Naive thymus-derived CD4-positive, alpha-beta T cell (primary cell): ENCODE measurements at regions not wholly inside any gene's neighbourhood (a gene's known extent, or its start where the extent isn't known, plus 50 kb on each side); places are given as distances from the start of the nearest gene placed in this dataset.

Experiments used
- ATAC-seq: fragments of 150-1000 bp; cut with Tn5 transposase; 2 replicates; pipeline ENCODE4 v1.10.0; 2021; ENCODE audit warnings: mild to moderate bottlenecking, moderate library complexity
- CTCF ChIA-PET: fragments of 350-600 bp; sonication (Branson Sonifier 250); formaldehyde crosslinking; loops from one replicate; lab custom pipeline; 2021; ENCODE audit warnings: antibody characterized with exemption; lab: Charles Lee
- POLR2A ChIA-PET: fragments of 350-600 bp; sonication (Branson Sonifier 250); formaldehyde crosslinking; loops from one replicate; lab custom pipeline; 2021; ENCODE audit warnings: antibody characterized with exemption, inconsistent platforms; lab: Charles Lee
- DNase-seq, 9 donors: peaks; one replicate each; pipeline versions ENCODE4 v3.0.0 to v3.0.0-alpha.2; 2020 to 2022; ENCODE audit warnings: mixed read lengths in 1 of 9
- H3K27ac ChIP-seq: one replicate; pipeline ENCODE4 v1.7.0; 2013; ENCODE audit warnings: mild to moderate bottlenecking, low read depth, low read length, moderate library complexity
- H3K27me3 ChIP-seq, 2 donors: one replicate each; pipeline ENCODE4 v1.7.0; 2013; ENCODE audit warnings: low read length in 2 of 2, mild to moderate bottlenecking in 2 of 2, moderate library complexity in 2 of 2; ENCODE audit not compliant: control insufficient read depth in 2 of 2, insufficient read depth in 2 of 2
- H3K36me3 ChIP-seq, 3 experiments: 1 replicate in 2 of 3; 2 replicates in 1 of 3; pipeline ENCODE4 v1.7.0; 2013; ENCODE audit warnings: low read length in 3 of 3, mild to moderate bottlenecking in 3 of 3, moderate library complexity in 1 of 3; ENCODE audit not compliant: insufficient read depth in 3 of 3, control insufficient read depth in 2 of 3
- H3K4me1 ChIP-seq, 2 donors: one replicate each; pipeline ENCODE4 v1.7.0; 2013; ENCODE audit warnings: low read length in 2 of 2, mild to moderate bottlenecking in 2 of 2, moderate library complexity in 1 of 2; ENCODE audit not compliant: control insufficient read depth in 2 of 2, insufficient read depth in 2 of 2
- H3K4me3 ChIP-seq: 2 replicates; pipeline ENCODE4 v1.7.0; 2013; ENCODE audit warnings: mild to moderate bottlenecking, low read length
- H3K9me3 ChIP-seq, 3 experiments: 1 replicate in 2 of 3; 2 replicates in 1 of 3; pipeline ENCODE4 v1.7.0; 2013; ENCODE audit warnings: low read length in 3 of 3; ENCODE audit not compliant: control insufficient read depth in 2 of 3
- H3K27ac Mint-ChIP-seq, 9 donors: one replicate each; pipeline ENCODE4 v1.8.0; 2020 to 2022; ENCODE audit warnings: mixed read lengths in 9 of 9, mild to moderate bottlenecking in 8 of 9, moderate library complexity in 5 of 9, inconsistent platforms in 2 of 9
- H3K27me3 Mint-ChIP-seq, 5 donors: one replicate each; pipeline ENCODE4 v1.8.0; 2021 to 2022; ENCODE audit warnings: mixed read lengths in 5 of 5, mild to moderate bottlenecking in 1 of 5
- H3K36me3 Mint-ChIP-seq, 5 donors: one replicate each; pipeline ENCODE4 v1.8.0; 2020 to 2022; ENCODE audit warnings: mixed read lengths in 5 of 5, mild to moderate bottlenecking in 3 of 5, inconsistent platforms in 1 of 5
- H3K4me1 Mint-ChIP-seq, 7 donors: one replicate each; pipeline ENCODE4 v1.8.0; 2020 to 2022; ENCODE audit warnings: mixed read lengths in 7 of 7, mild to moderate bottlenecking in 3 of 7, inconsistent platforms in 1 of 7
- H3K4me3 Mint-ChIP-seq, 10 donors: one replicate each; pipeline ENCODE4 v1.8.0; 2020 to 2022; ENCODE audit warnings: mild to moderate bottlenecking in 10 of 10, mixed read lengths in 10 of 10, moderate library complexity in 6 of 10, inconsistent platforms in 2 of 10
- H3K9me3 Mint-ChIP-seq, 11 donors: one replicate each; pipeline ENCODE4 v1.8.0; 2020 to 2022; ENCODE audit warnings: mixed read lengths in 11 of 11, mild to moderate bottlenecking in 4 of 11, inconsistent platforms in 1 of 11, moderate library complexity in 1 of 11
- intact Hi-C, 2 donors: fragments of 100-400 bp; cut with micrococcal nuclease; formaldehyde crosslinking; loops; one replicate each; pipeline ENCODE4 v1.15.1; 2023

- peaks cover 0 to 13% (median 0%) of the 10 kb centered on the region in 5 donors for H3K27me3 Mint-ChIP-seq
- POLR2A ChIA-PET, result no interaction called here
- H3K27ac ChIP-seq, result no peak overlapping the region
- H3K27me3 ChIP-seq, result no peaks in the 10 kb centered on the region
- H3K36me3 Mint-ChIP-seq, result peaks cover 0 to 4% (median 0%) of the 10 kb centered on the region in 5 donors
- no peak overlapping the region for H3K4me3 ChIP-seq
- CTCF ChIA-PET, result interaction anchor here (0.7 kb wide), 1 partner anchor 1377 kb away, joined by 3 read pairs; no protein-coding TSS in a partner anchor
- H3K36me3 ChIP-seq, result no peaks in the 10 kb centered on the region
- H3K4me1 Mint-ChIP-seq, result no peaks in the 10 kb centered on the region
- no peak for DNase-seq
- intact Hi-C loops, result no loop called here
- no peak overlapping the region for H3K27ac Mint-ChIP-seq
- H3K4me3 Mint-ChIP-seq, result no peak overlapping the region
- ATAC-seq, result no peak
- no peaks in the 10 kb centered on the region for H3K9me3 ChIP-seq
- H3K4me1 ChIP-seq, result no peaks in the 10 kb centered on the region
- peaks cover 0 to 17% (median 5%) of the 10 kb centered on the region in 11 donors for H3K9me3 Mint-ChIP-seq
These were observed 282.7 kb downstream of the BAMBI start for GRCh38 chr10:28959850-28960501.

GRCh38 chr10:28962768-28963167 is 285.4 kb downstream of the BAMBI start:
- H3K27ac ChIP-seq, result no peak overlapping the region
- peaks cover 0 to 2% of the 10 kb centered on the region in 2 donors for H3K27me3 ChIP-seq
- H3K9me3 ChIP-seq, result no peaks in the 10 kb centered on the region
- intact Hi-C loops, result no loop called here
- CTCF ChIA-PET, result no interaction called here
- H3K27ac Mint-ChIP-seq, result no peak overlapping the region
- no peaks in the 10 kb centered on the region for H3K36me3 ChIP-seq
- peaks cover 0 to 4% (median 0%) of the 10 kb centered on the region in 5 donors for H3K36me3 Mint-ChIP-seq
- peaks cover 0 to 10% (median 4%) of the 10 kb centered on the region in 11 donors for H3K9me3 Mint-ChIP-seq
- H3K4me3 Mint-ChIP-seq, result no peak overlapping the region
- ATAC-seq, result no peak
- H3K4me1 ChIP-seq, result no peaks in the 10 kb centered on the region
- no peak for DNase-seq
- no peak overlapping the region for H3K4me3 ChIP-seq
- no peaks in the 10 kb centered on the region for H3K4me1 Mint-ChIP-seq
- peaks cover 0 to 14% (median 8%) of the 10 kb centered on the region in 5 donors for H3K27me3 Mint-ChIP-seq
- POLR2A ChIA-PET, result no interaction called here

GRCh38 chr10:28963539-28964221 is 286.4 kb downstream of the BAMBI start:
- ChIA-PET POLR2A (no interaction called here), CTCF (no interaction called here)
- no peak overlapping the region for H3K4me3 ChIP-seq
- Mint-ChIP-seq H3K36me3 (peaks cover 0 to 1% (median 0%) of the 10 kb centered on the region in 5 donors), H3K27ac (no peak overlapping the region), H3K4me1 (no peaks in the 10 kb centered on the region), H3K27me3 (peaks cover 0 to 11% (median 8%) of the 10 kb centered on the region in 5 donors), H3K9me3 (peaks cover 0 to 5% (median 2%) of the 10 kb centered on the region in 11 donors), H3K4me3 (no peak overlapping the region)
- ATAC-seq (no peak), DNase-seq (no peak)
- no peak overlapping the region for H3K27ac ChIP-seq
- no peaks in the 10 kb centered on the region for H3K36me3 ChIP-seq
- H3K9me3 ChIP-seq, result no peaks in the 10 kb centered on the region
- H3K27me3 ChIP-seq, result peaks cover 0 to 2% of the 10 kb centered on the region in 2 donors
- intact Hi-C loops, result no loop called here
- H3K4me1 ChIP-seq, result no peaks in the 10 kb centered on the region

GRCh38 chr10:28965937-28966336 is 288.6 kb downstream of the BAMBI start:
- H3K36me3 ChIP-seq, result no peaks in the 10 kb centered on the region
- ChIA-PET POLR2A (no interaction called here), CTCF (no interaction called here)
- peaks cover 0 to 2% (median 0%) of the 10 kb centered on the region in 11 donors for H3K9me3 Mint-ChIP-seq
- H3K4me3 Mint-ChIP-seq, result no peak overlapping the region
- no peaks in the 10 kb centered on the region for H3K9me3 ChIP-seq
- no peak overlapping the region for H3K27ac Mint-ChIP-seq
- peaks cover 0 to 2% of the 10 kb centered on the region in 2 donors for H3K27me3 ChIP-seq
- H3K27me3 Mint-ChIP-seq, result peaks cover 0 to 8% (median 5%) of the 10 kb centered on the region in 5 donors
- intact Hi-C loops, result no loop called here
- ATAC-seq, result no peak
- no peaks in the 10 kb centered on the region for H3K36me3 Mint-ChIP-seq
- no peaks in the 10 kb centered on the region for H3K4me1 ChIP-seq
- no peak overlapping the region for H3K27ac ChIP-seq
- H3K4me3 ChIP-seq, result no peak overlapping the region
- no peak for DNase-seq
- no peaks in the 10 kb centered on the region for H3K4me1 Mint-ChIP-seq

GRCh38 chr10:28967031-28967430 is 289.7 kb downstream of the BAMBI start:
- Mint-ChIP-seq H3K4me3 (no peak overlapping the region), H3K27ac (no peak overlapping the region), H3K4me1 (no peaks in the 10 kb centered on the region), H3K27me3 (peaks cover 0 to 8% (median 5%) of the 10 kb centered on the region in 5 donors), H3K36me3 (no peaks in the 10 kb centered on the region), H3K9me3 (peaks cover 0 to 2% (median 0%) of the 10 kb centered on the region in 11 donors)
- H3K27me3 ChIP-seq, result peaks cover 0 to 2% of the 10 kb centered on the region in 2 donors
- ChIA-PET CTCF (no interaction called here), POLR2A (no interaction called here)
- H3K9me3 ChIP-seq, result no peaks in the 10 kb centered on the region
- H3K27ac ChIP-seq, result no peak overlapping the region
- DNase-seq (no peak), ATAC-seq (no peak)
- H3K4me1 ChIP-seq, result no peaks in the 10 kb centered on the region
- intact Hi-C loops, result no loop called here
- H3K4me3 ChIP-seq, result no peak overlapping the region
- no peaks in the 10 kb centered on the region for H3K36me3 ChIP-seq

GRCh38 chr10:28969413-28969812 is 292.1 kb downstream of the BAMBI start:
- Mint-ChIP-seq H3K4me3 (no peak overlapping the region), H3K27ac (no peak overlapping the region), H3K4me1 (no peaks in the 10 kb centered on the region), H3K9me3 (peaks cover 0 to 4% (median 0%) of the 10 kb centered on the region in 11 donors), H3K27me3 (peaks cover 0 to 8% (median 5%) of the 10 kb centered on the region in 5 donors), H3K36me3 (peaks cover 0 to 3% (median 0%) of the 10 kb centered on the region in 5 donors)
- CTCF ChIA-PET, result no interaction called here
- ATAC-seq, result no peak
- Histone ChIP-seq H3K27me3 (peaks cover 0 to 2% of the 10 kb centered on the region in 2 donors), H3K27ac (no peak overlapping the region), H3K36me3 (no peaks in the 10 kb centered on the region), H3K9me3 (no peaks in the 10 kb centered on the region), H3K4me1 (no peaks in the 10 kb centered on the region), H3K4me3 (no peak overlapping the region)
- DNase-seq, result no peak
- POLR2A ChIA-PET, result no interaction called here
- intact Hi-C loops, result no loop called here
